Left ventricle myocardium inferior (tissue), 1 donor: ENCODE measurements at regions not wholly inside any gene's neighbourhood (a gene's known extent, or its start where the extent isn't known, plus 50 kb on each side); places are given as distances from the start of the nearest gene placed in this dataset.

ENCODE experiments used
- DNase-seq: peaks from one replicate; pipeline ENCODE4 v3.0.0-alpha.2; 2020
- H3K27ac ChIP-seq: fragments of 200-600 bp; replicated peaks from 2 replicates; pipeline ENCODE4 v1.8.0; 2021
- H3K27me3 ChIP-seq: fragments of 200-600 bp; 2 replicates; pipeline ENCODE4 v1.8.0; 2021; ENCODE audit warnings: low read depth
- H3K36me3 ChIP-seq: fragments of 200-600 bp; 2 replicates; pipeline ENCODE4 v1.8.0; 2021
- H3K4me1 ChIP-seq: fragments of 200-600 bp; 2 replicates; pipeline ENCODE4 v1.8.0; 2021
- H3K4me3 ChIP-seq: fragments of 200-600 bp; 2 replicates; pipeline ENCODE4 v1.8.0; 2021; ENCODE audit warnings: mild to moderate bottlenecking, moderate library complexity
- H3K9me3 ChIP-seq: fragments of 200-600 bp; replicated peaks from 2 replicates; pipeline ENCODE4 v1.8.0; 2021
- CTCF ChIP-seq: fragments of 200-600 bp; IDR thresholded peaks from 2 replicates; pipeline ENCODE4 v1.8.0; 2021; ENCODE audit warnings: antibody characterized with exemption, mild to moderate bottlenecking, borderline replicate concordance
- intact Hi-C: fragments of 100-400 bp; cut with micrococcal nuclease; formaldehyde crosslinking; loops from one replicate; pipeline ENCODE4 v1.11.0; 2022
- donor health status: DM: no; HTN: yes; CAD: no; lungs with severe emphysema.

GRCh38 chr1:88208389-88208788, 475.7 kb upstream of the PKN2 start:
- no peak for DNase-seq
- Histone ChIP-seq H3K27ac (no peak overlapping the region), H3K9me3 (no peaks in the 10 kb centered on the region), H3K4me1 (no peaks in the 10 kb centered on the region), H3K4me3 (no peak overlapping the region), H3K36me3 (no peaks in the 10 kb centered on the region), H3K27me3 (no peaks in the 10 kb centered on the region)
- intact Hi-C loops, result no loop called here
- no peak for TF ChIP-seq CTCF

- intact Hi-C loops, result no loop called here
- no peak overlapping the region for H3K4me3 ChIP-seq
- no peaks in the 10 kb centered on the region for H3K27me3 ChIP-seq
- H3K27ac ChIP-seq, result no peak overlapping the region
- no peaks in the 10 kb centered on the region for H3K4me1 ChIP-seq
- no peak for DNase-seq
- H3K9me3 ChIP-seq, result peaks cover under 1% of the 10 kb centered on the region
- TF ChIP-seq CTCF, result no peak
- no peaks in the 10 kb centered on the region for H3K36me3 ChIP-seq
These were observed 473.8 kb upstream of the PKN2 start for GRCh38 chr1:88210103-88210787.

GRCh38 chr1:88216441-88216840, 467.6 kb upstream of the PKN2 start:
- no peaks in the 10 kb centered on the region for H3K36me3 ChIP-seq
- TF ChIP-seq CTCF, result no peak
- intact Hi-C loops, result no loop called here
- H3K27me3 ChIP-seq, result no peaks in the 10 kb centered on the region
- H3K9me3 ChIP-seq, result peaks cover 7% of the 10 kb centered on the region
- no peaks in the 10 kb centered on the region for H3K4me1 ChIP-seq
- H3K4me3 ChIP-seq, result no peak overlapping the region
- no peak overlapping the region for H3K27ac ChIP-seq
- no peak for DNase-seq

- Histone ChIP-seq H3K36me3 (no peaks in the 10 kb centered on the region), H3K27ac (no peak overlapping the region), H3K4me1 (no peaks in the 10 kb centered on the region), H3K4me3 (no peak overlapping the region), H3K27me3 (no peaks in the 10 kb centered on the region), H3K9me3 (peaks cover 7% of the 10 kb centered on the region)
- TF ChIP-seq CTCF, result no peak
- intact Hi-C loops, result no loop called here
- no peak for DNase-seq
These were observed 466.7 kb upstream of the PKN2 start for GRCh38 chr1:88217386-88217785.

- Histone ChIP-seq H3K4me1 (no peaks in the 10 kb centered on the region), H3K36me3 (no peaks in the 10 kb centered on the region), H3K9me3 (peaks cover 7% of the 10 kb centered on the region), H3K27ac (no peak overlapping the region), H3K4me3 (no peak overlapping the region), H3K27me3 (no peaks in the 10 kb centered on the region)
- no peak for TF ChIP-seq CTCF
- intact Hi-C loops, result no loop called here
- no peak for DNase-seq
These were observed 464.6 kb upstream of the PKN2 start for GRCh38 chr1:88219521-88219920.

GRCh38 chr1:88221411-88221810, 462.7 kb upstream of the PKN2 start:
- Histone ChIP-seq H3K4me1 (no peaks in the 10 kb centered on the region), H3K27ac (no peak overlapping the region), H3K36me3 (no peaks in the 10 kb centered on the region), H3K4me3 (no peak overlapping the region), H3K9me3 (no peaks in the 10 kb centered on the region), H3K27me3 (no peaks in the 10 kb centered on the region)
- no peak for DNase-seq
- no peak for TF ChIP-seq CTCF
- intact Hi-C loops, result no loop called here
